Sigmoid colon (tissue), 6 donors: ENCODE measurements at regions not wholly inside any gene's neighbourhood (a gene's known extent, or its start where the extent isn't known, plus 50 kb on each side); places are given as distances from the start of the nearest gene placed in this dataset.

Experiments used
- DNase-seq: peaks from one replicate; pipeline ENCODE4 v3.0.0-alpha.2; 2019
- H3K27ac ChIP-seq, 4 donors: fragments of 200-600 bp; sonication (generic); one replicate each; pipeline ENCODE4 v1.5.1; 2016 to 2019; ENCODE audit warnings: mild to moderate bottlenecking in 1 of 4
- H3K27me3 ChIP-seq, 3 donors: fragments of 200-600 bp; sonication (generic); one replicate each; pipeline ENCODE4 v1.5.1; 2019; ENCODE audit warnings: mild to moderate bottlenecking in 1 of 3
- H3K36me3 ChIP-seq, 4 donors: fragments of 200-600 bp; sonication (generic); one replicate each; pipeline ENCODE4 v1.5.1; 2016 to 2019
- H3K4me1 ChIP-seq, 4 donors: fragments of 200-600 bp; sonication (generic); one replicate each; pipeline ENCODE4 v1.5.1; 2017 to 2019
- H3K4me3 ChIP-seq, 4 donors: fragments of 200-600 bp; sonication (generic); one replicate each; pipeline ENCODE4 v1.5.1; 2017 to 2019; ENCODE audit warnings: mild to moderate bottlenecking in 2 of 4, moderate library complexity in 1 of 4
- H3K9me3 ChIP-seq, 4 donors: fragments of 200-600 bp in 3 of 4; sonication (generic) in 3 of 4; one replicate each; pipeline versions ENCODE4 v1.5.1 to v1.6.1; 2013 to 2019
- CTCF ChIP-seq, 4 experiments: fragments of 450-650 bp in 3 of 4; fragments of 200-600 bp in 1 of 4; IDR thresholded peaks; one replicate each; pipeline ENCODE4 v1.5.1; 2016 to 2019; ENCODE audit warnings: antibody characterized with exemption in 4 of 4, mild to moderate bottlenecking in 3 of 4, moderate library complexity in 2 of 4
- EP300 ChIP-seq, 4 donors: sonication (generic); formaldehyde crosslinking; IDR thresholded peaks; one replicate each; pipeline ENCODE4 v1.6.1; 2017; ENCODE audit warnings: antibody characterized with exemption in 4 of 4
- POLR2A ChIP-seq, 2 donors: fragments of 450-650 bp; IDR thresholded peaks; one replicate each; pipeline ENCODE4 v1.6.1; 2016; ENCODE audit warnings: antibody characterized with exemption in 2 of 2, mild to moderate bottlenecking in 2 of 2, moderate library complexity in 2 of 2
- POLR2AphosphoS5 ChIP-seq, 4 donors: sonication (generic); formaldehyde crosslinking; IDR thresholded peaks; one replicate each; pipeline ENCODE4 v1.6.1; 2017; ENCODE audit warnings: antibody characterized with exemption in 4 of 4
- WGBS, 2 donors: extraction: QIAGEN DNeasy Blood & Tissue Kit; methylation state at CpG; one replicate each; pipeline ENCODE4 v1.1.7; 2013; 5-methylcytosine and 5-hydroxymethylcytosine counted together
- intact Hi-C: fragments of 100-400 bp; cut with DNase I; formaldehyde crosslinking; loops from one replicate; pipeline ENCODE4 v1.15.1; 2023
- donor health status: healthy with polysubstance abuse.
- donor health status: healthy.

GRCh38 chr20:59392736-59393135, 92.3 kb downstream of the EDN3 start:
- 29 to 60% methylated on average over 4 of the region's 4 CpGs for WGBS, 2 donors
- H3K27me3 ChIP-seq = peaks cover 0 to 10% (median 0%) of the 10 kb centered on the region in 3 donors
- no peak for TF ChIP-seq POLR2AphosphoS5 (IDR thresholded peaks at IDR 0.05)
- TF ChIP-seq POLR2A (IDR thresholded peaks at IDR 0.05) = no peak
- TF ChIP-seq CTCF (IDR thresholded peaks at IDR 0.05) = no peak
- TF ChIP-seq EP300 (IDR thresholded peaks at IDR 0.05) = no peak
- no peaks in the 10 kb centered on the region for H3K9me3 ChIP-seq
- H3K4me1 ChIP-seq = no peaks in the 10 kb centered on the region
- DNase-seq = no peak
- no peaks in the 10 kb centered on the region for H3K36me3 ChIP-seq
- H3K4me3 ChIP-seq = no peak overlapping the region
- no peak overlapping the region for H3K27ac ChIP-seq
- intact Hi-C loops = no loop called here

GRCh38 chr20:59393142-59393541, 92.7 kb downstream of the EDN3 start:
- peaks cover 0 to 10% (median 0%) of the 10 kb centered on the region in 3 donors for H3K27me3 ChIP-seq
- H3K4me1 ChIP-seq = no peaks in the 10 kb centered on the region
- intact Hi-C loops = no loop called here
- no peaks in the 10 kb centered on the region for H3K9me3 ChIP-seq
- 88 to 91% methylated on average over 3 of the region's 3 CpGs for WGBS, 2 donors
- no peak overlapping the region for H3K4me3 ChIP-seq
- TF ChIP-seq POLR2A (IDR thresholded peaks at IDR 0.05) = no peak
- no peak for TF ChIP-seq CTCF (IDR thresholded peaks at IDR 0.05)
- no peak for TF ChIP-seq EP300 (IDR thresholded peaks at IDR 0.05)
- TF ChIP-seq POLR2AphosphoS5 (IDR thresholded peaks at IDR 0.05) = no peak
- no peak for DNase-seq
- H3K36me3 ChIP-seq = no peaks in the 10 kb centered on the region
- H3K27ac ChIP-seq = no peak overlapping the region

- WGBS, 2 donors = 92 to 94% methylated on average over 6 of the region's 6 CpGs
- Histone ChIP-seq H3K27me3 (peaks cover 0 to 34% (median 0%) of the 10 kb centered on the region in 3 donors), H3K36me3 (no peaks in the 10 kb centered on the region), H3K4me3 (no peak overlapping the region), H3K4me1 (no peaks in the 10 kb centered on the region), H3K27ac (no peak overlapping the region), H3K9me3 (no peaks in the 10 kb centered on the region)
- intact Hi-C loops = no loop called here
- TF ChIP-seq EP300 (IDR thresholded peaks at IDR 0.05) (no peak), POLR2AphosphoS5 (IDR thresholded peaks at IDR 0.05) (no peak), CTCF (IDR thresholded peaks at IDR 0.05) (no peak), POLR2A (IDR thresholded peaks at IDR 0.05) (no peak)
- no peak for DNase-seq
These were observed 95.3 kb downstream of the EDN3 start for GRCh38 chr20:59395729-59396128.

- Histone ChIP-seq H3K9me3 (no peaks in the 10 kb centered on the region), H3K36me3 (no peaks in the 10 kb centered on the region), H3K27ac (no peak overlapping the region), H3K4me1 (peaks cover 0 to 10% (median 6%) of the 10 kb centered on the region in 4 donors), H3K27me3 (peaks cover 6 to 64% (median 15%) of the 10 kb centered on the region in 3 donors), H3K4me3 (no peak overlapping the region)
- intact Hi-C loops = no loop called here
- TF ChIP-seq POLR2AphosphoS5 (IDR thresholded peaks at IDR 0.05) = no peak
- no peak for TF ChIP-seq POLR2A (IDR thresholded peaks at IDR 0.05)
- no peak for TF ChIP-seq CTCF (IDR thresholded peaks at IDR 0.05)
- TF ChIP-seq EP300 (IDR thresholded peaks at IDR 0.05) = no peak
- no peak for DNase-seq
- 51 to 71% methylated on average over 12 of the region's 12 CpGs for WGBS, 2 donors
These were observed 98.3 kb downstream of the EDN3 start for GRCh38 chr20:59398537-59399205.
